ENCODE measurements at regions not wholly inside any gene's neighbourhood (a gene's known extent, or its start where the extent isn't known, plus 50 kb on each side); places are given as distances from the start of the nearest gene placed in this dataset.

GRCh38 chr3:83581546-83581945 is 1377.2 kb upstream of the CADM2 start:
- TF ChIP-seq, protein P1, sequence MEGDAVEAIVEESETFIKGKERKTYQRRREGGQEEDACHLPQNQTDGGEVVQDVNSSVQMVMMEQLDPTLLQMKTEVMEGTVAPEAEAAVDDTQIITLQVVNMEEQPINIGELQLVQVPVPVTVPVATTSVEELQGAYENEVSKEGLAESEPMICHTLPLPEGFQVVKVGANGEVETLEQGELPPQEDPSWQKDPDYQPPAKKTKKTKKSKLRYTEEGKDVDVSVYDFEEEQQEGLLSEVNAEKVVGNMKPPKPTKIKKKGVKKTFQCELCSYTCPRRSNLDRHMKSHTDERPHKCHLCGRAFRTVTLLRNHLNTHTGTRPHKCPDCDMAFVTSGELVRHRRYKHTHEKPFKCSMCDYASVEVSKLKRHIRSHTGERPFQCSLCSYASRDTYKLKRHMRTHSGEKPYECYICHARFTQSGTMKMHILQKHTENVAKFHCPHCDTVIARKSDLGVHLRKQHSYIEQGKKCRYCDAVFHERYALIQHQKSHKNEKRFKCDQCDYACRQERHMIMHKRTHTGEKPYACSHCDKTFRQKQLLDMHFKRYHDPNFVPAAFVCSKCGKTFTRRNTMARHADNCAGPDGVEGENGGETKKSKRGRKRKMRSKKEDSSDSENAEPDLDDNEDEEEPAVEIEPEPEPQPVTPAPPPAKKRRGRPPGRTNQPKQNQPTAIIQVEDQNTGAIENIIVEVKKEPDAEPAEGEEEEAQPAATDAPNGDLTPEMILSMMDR (IDR thresholded peaks at IDR 0.05) = no peak
- 18 to 22% methylated on average over 3 of the region's 3 CpGs for WGBS, 2 donors
- DNase-seq (no peak), ATAC-seq (no peak), FAIRE-seq (no peak)
- Histone ChIP-seq H3K27ac (no peak overlapping the region), H3K4me3 (no peak overlapping the region), H3K9me3 (no peaks in the 10 kb centered on the region), H3K27me3 (no peaks in the 10 kb centered on the region), H3K36me3 (no peaks in the 10 kb centered on the region), H3K4me1 (no peaks in the 10 kb centered on the region)
- intact Hi-C loops (cut with DNase I) = no loop called here

GRCh38 chr3:83601704-83602103 is 1357.1 kb upstream of the CADM2 start:
- H3K4me1 ChIP-seq = no peaks in the 10 kb centered on the region
- ATAC-seq = no peak
- H3K36me3 ChIP-seq = no peaks in the 10 kb centered on the region
- intact Hi-C loops (cut with DNase I) = no loop called here
- no peak overlapping the region for H3K27ac ChIP-seq
- no peak for FAIRE-seq
- no peaks in the 10 kb centered on the region for H3K9me3 ChIP-seq
- TF ChIP-seq, protein P1 (IDR thresholded peaks at IDR 0.05) = no peak
- H3K27me3 ChIP-seq = no peaks in the 10 kb centered on the region
- no peak for DNase-seq
- WGBS, 2 donors = 36 to 40% methylated on average over 2 of the region's 2 CpGs
- no peak overlapping the region for H3K4me3 ChIP-seq

DNA sequence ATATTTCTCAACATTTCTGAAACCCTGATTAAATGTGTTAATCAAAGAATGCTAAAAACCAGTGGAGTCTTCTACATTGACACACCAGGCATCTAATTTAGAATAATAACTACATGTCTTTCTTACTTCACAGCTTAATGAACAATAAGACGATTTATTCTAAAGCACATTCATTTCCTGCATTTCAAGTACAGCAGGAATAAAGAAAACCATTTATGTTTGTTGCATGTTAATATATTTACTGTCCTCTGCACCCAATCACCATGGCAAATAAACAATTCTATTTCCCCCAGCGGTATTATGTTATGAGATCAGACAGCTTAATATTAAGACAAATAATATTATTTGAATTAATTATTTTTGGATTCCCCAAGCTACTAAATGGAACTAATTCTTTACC is 1336.3 kb upstream of the CADM2 start:
- Histone ChIP-seq H3K4me1 (no peaks in the 10 kb centered on the region), H3K4me3 (no peak overlapping the region), H3K27me3 (no peaks in the 10 kb centered on the region), H3K36me3 (no peaks in the 10 kb centered on the region), H3K27ac (no peak overlapping the region), H3K9me3 (no peaks in the 10 kb centered on the region)
- ATAC-seq = no peak
- FAIRE-seq = no peak
- intact Hi-C loops (cut with DNase I) = no loop called here
- no peak for DNase-seq
- TF ChIP-seq, protein P1 (IDR thresholded peaks at IDR 0.05) = no peak
- WGBS, 2 donors = 45 to 72% methylated on average over 2 of the region's 2 CpGs

- intact Hi-C loops (cut with DNase I) = no loop called here
- Histone ChIP-seq H3K36me3 (no peaks in the 10 kb centered on the region), H3K27ac (no peak overlapping the region), H3K9me3 (no peaks in the 10 kb centered on the region), H3K4me1 (no peaks in the 10 kb centered on the region), H3K4me3 (no peak overlapping the region), H3K27me3 (no peaks in the 10 kb centered on the region)
- no peak for ATAC-seq
- no peak for FAIRE-seq
- DNase-seq = no peak
- TF ChIP-seq, protein P1 (IDR thresholded peaks at IDR 0.05) = no peak
- WGBS, 2 donors = 41 to 67% methylated on average over 1 of the region's 1 CpG
Measured at GRCh38 chr3:83625261-83625660, 1333.5 kb upstream of the CADM2 start.

GRCh38 chr3:83628471-83628870 is 1330.3 kb upstream of the CADM2 start:
- WGBS, 2 donors = 75 to 92% methylated on average over 1 of the region's 1 CpG
- Histone ChIP-seq H3K27ac (no peak overlapping the region), H3K4me3 (no peak overlapping the region), H3K9me3 (no peaks in the 10 kb centered on the region), H3K4me1 (no peaks in the 10 kb centered on the region), H3K36me3 (no peaks in the 10 kb centered on the region), H3K27me3 (no peaks in the 10 kb centered on the region)
- no peak for DNase-seq
- intact Hi-C loops (cut with DNase I) = no loop called here
- TF ChIP-seq, protein P1 (IDR thresholded peaks at IDR 0.05) = no peak
- FAIRE-seq = no peak
- no peak for ATAC-seq

All from pancreas (tissue), 10 donors.